Aorta (tissue), 5 donors: ENCODE measurements at regions not wholly inside any gene's neighbourhood (a gene's known extent, or its start where the extent isn't known, plus 50 kb on each side); places are given as distances from the start of the nearest gene placed in this dataset.
A peak's percentile ranks its signal among the peaks of the same experiment; 100 is the strongest.
"Not testable (repeated sequence)": the region's sequence is repeated elsewhere in the genome, so short reads cannot be mapped to it uniquely, and the experiment has no call there.

Source experiments
- ATAC-seq: fragments of 200-7000 bp; cut with Tn5 transposase; one replicate; pipeline ENCODE4 v1.9.1; 2022; ENCODE audit warnings: moderate library complexity; ENCODE audit not compliant: low FRiP score
- DNase-seq, 2 donors: peaks; one replicate each; pipeline ENCODE4 v3.0.0-alpha.2; 2020
- H3K27ac ChIP-seq, 2 donors: one replicate each; pipeline ENCODE4 v1.5.1; 2013; ENCODE audit warnings: low read length in 2 of 2, mild to moderate bottlenecking in 2 of 2, moderate library complexity in 2 of 2, control low read depth in 1 of 2, inconsistent platforms in 1 of 2, low read depth in 1 of 2
- H3K27me3 ChIP-seq, 2 donors: one replicate each; pipeline ENCODE4 v1.6.1; 2013; ENCODE audit warnings: control low read depth in 1 of 2, low read length in 1 of 2, mild to moderate bottlenecking in 1 of 2, moderate library complexity in 1 of 2; ENCODE audit not compliant: insufficient read depth in 2 of 2, control insufficient read depth in 1 of 2
- H3K36me3 ChIP-seq, 2 donors: one replicate each; pipeline ENCODE4 v1.6.1; 2013; ENCODE audit warnings: control low read depth in 1 of 2, low read length in 1 of 2, mild to moderate bottlenecking in 1 of 2; ENCODE audit not compliant: insufficient read depth in 2 of 2, control insufficient read depth in 1 of 2
- H3K4me1 ChIP-seq, 2 donors: one replicate each; pipeline ENCODE4 v1.6.1; 2013; ENCODE audit warnings: low read length in 2 of 2, control low read depth in 1 of 2, mild to moderate bottlenecking in 1 of 2, moderate library complexity in 1 of 2; ENCODE audit not compliant: insufficient read depth in 2 of 2, control insufficient read depth in 1 of 2
- H3K4me3 ChIP-seq, 2 donors: one replicate each; pipeline ENCODE4 v1.5.1; 2013; ENCODE audit warnings: low read length in 2 of 2, control low read depth in 1 of 2, mild to moderate bottlenecking in 1 of 2
- H3K9me3 ChIP-seq: one replicate; pipeline ENCODE4 v1.6.1; 2013; ENCODE audit warnings: mild to moderate bottlenecking, low read length; ENCODE audit not compliant: control insufficient read depth
- WGBS, 2 donors: extraction: QIAGEN DNeasy Blood & Tissue Kit; methylation state at CpG; one replicate each; pipeline ENCODE4 v1.1.7; 2013; 5-methylcytosine and 5-hydroxymethylcytosine counted together
- intact Hi-C, 2 donors: fragments of 100-400 bp; cut with DNase I; formaldehyde crosslinking; loops; one replicate each; pipeline versions ENCODE4 v1.14.2 to v1.15.0; 2022
- donor health status: healthy with polysubstance abuse.
- donor health status: Bipolar disorder and iron deficiency.
- donor health status: DM: no; HTN: no; CAD: no.
- donor health status: DM: no; HTN: no; CAD: no.
- donor health status: DM: yes; HTN: yes; CAD: no.

DNA sequence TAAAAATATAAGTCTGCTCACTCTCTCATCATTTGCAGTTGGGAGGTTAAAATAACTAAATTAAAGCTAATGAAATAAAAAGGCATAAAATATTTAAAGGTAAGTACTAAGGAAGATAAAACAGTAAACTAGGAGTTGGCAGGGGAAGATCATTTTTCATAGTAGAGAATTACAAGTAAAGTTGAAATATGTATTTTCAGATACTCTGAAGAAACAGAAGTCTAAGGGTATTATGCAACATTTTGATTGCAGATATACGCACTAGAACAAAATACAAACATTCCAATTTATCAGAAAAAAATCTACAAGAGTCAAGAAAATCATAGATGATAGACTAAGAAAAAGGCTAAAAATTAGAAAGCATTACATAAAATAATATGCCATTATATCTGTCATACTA lies 167.6 kb upstream of the CTAGE1 start:
- H3K9me3 ChIP-seq: no peaks in the 10 kb centered on the region
- H3K36me3 ChIP-seq: no peaks in the 10 kb centered on the region
- H3K27me3 ChIP-seq: no peaks in the 10 kb centered on the region
- intact Hi-C loops: no loop called here
- H3K4me1 ChIP-seq: no peaks in the 10 kb centered on the region
- H3K4me3 ChIP-seq: no peak overlapping the region
- 67 to 79% methylated on average over 1 of the region's 1 CpG for WGBS, 2 donors
- ATAC-seq (no peak), DNase-seq (no peak)
- no peak overlapping the region for H3K27ac ChIP-seq

DNA sequence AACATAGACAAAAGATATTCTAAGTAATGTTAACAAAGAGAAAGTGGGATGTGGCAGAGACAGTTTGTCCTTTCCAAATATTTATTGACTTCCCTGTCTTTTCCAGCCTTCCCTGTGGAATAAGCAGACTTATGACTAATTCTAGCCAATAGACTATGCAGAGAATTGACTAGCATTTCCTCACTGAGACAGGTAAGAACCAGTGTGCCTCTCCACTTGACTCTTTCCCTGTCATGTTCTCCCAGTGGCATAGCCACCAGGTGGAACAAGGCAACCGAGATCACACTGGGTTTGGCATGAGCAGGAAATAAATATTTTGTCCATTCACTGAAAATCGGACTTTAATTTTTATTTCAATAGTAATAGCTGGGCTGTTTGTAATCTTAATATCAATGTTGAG lies 168.1 kb upstream of the CTAGE1 start:
- H3K4me1 ChIP-seq: no peaks in the 10 kb centered on the region
- DNase-seq: no peak
- no peaks in the 10 kb centered on the region for H3K27me3 ChIP-seq
- no peak overlapping the region for H3K4me3 ChIP-seq
- ATAC-seq: no peak
- WGBS, 2 donors: 91 to 95% methylated on average over 2 of the region's 2 CpGs
- no peaks in the 10 kb centered on the region for H3K9me3 ChIP-seq
- H3K36me3 ChIP-seq: no peaks in the 10 kb centered on the region
- intact Hi-C loops: no loop called here
- H3K27ac ChIP-seq: no peak overlapping the region

DNA sequence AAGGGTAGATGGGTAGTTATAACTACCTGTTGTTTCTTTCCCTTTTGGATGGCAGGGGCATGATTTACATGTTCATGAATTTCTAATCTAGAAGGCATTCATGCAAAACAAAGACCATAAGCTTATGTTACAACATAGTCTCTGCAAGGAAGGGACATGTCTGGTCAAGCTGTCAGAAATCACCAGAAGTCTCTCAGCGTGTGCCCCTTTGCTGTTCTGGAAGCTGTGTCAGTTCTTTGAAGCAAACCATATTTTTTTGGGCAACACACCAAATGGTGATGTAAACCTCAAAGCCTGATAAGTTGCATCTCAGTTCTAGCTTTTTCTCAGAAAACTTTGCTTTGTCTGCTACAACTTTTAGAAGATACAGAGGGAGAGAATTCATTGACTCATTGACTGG lies 173.5 kb upstream of the CTAGE1 start:
- intact Hi-C loops: no loop called here
- ATAC-seq (no peak), DNase-seq (no peak)
- H3K36me3 ChIP-seq: no peaks in the 10 kb centered on the region
- H3K27ac ChIP-seq: no peak overlapping the region
- 0 to 4% methylated on average over 1 of the region's 1 CpG for WGBS, 2 donors
- no peaks in the 10 kb centered on the region for H3K9me3 ChIP-seq
- H3K4me3 ChIP-seq: no peak overlapping the region
- no peaks in the 10 kb centered on the region for H3K4me1 ChIP-seq
- H3K27me3 ChIP-seq: no peaks in the 10 kb centered on the region

GRCh38 chr18:22594155-22594690 lies 176.5 kb upstream of the CTAGE1 start:
- H3K4me1 ChIP-seq: no peaks in the 10 kb centered on the region
- ATAC-seq (no peak), DNase-seq (no peak)
- H3K36me3 ChIP-seq: no peaks in the 10 kb centered on the region
- no peaks in the 10 kb centered on the region for H3K9me3 ChIP-seq
- no peak overlapping the region for H3K4me3 ChIP-seq
- H3K27ac ChIP-seq: no peak overlapping the region
- 87 to 91% methylated on average over 4 of the region's 4 CpGs for whole genome bisulfite sequencing, 2 donors
- intact Hi-C loops: no loop called here
- no peaks in the 10 kb centered on the region for H3K27me3 ChIP-seq

DNA sequence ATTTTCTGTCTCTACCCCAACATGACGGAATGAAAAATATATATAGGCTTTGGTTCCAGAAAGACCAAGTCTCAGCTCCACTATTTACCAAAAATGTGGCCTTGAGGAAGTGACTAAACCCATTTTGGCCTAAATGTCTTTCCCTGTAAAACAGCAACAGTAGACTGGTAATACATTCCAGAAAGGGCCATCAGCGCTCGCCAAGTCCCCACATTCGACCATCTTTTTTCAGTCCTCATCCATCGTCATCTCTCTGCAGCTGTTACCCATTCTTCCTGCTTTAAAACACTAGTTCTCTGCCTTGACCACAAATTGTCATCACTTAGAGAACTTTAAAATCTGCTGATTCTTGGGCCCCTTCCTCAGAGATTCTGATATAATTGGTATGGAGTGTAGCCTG lies 183.8 kb upstream of the CTAGE1 start:
- H3K4me1 ChIP-seq: peaks cover 0 to 3% of the 10 kb centered on the region in 2 donors
- no peaks in the 10 kb centered on the region for H3K36me3 ChIP-seq
- H3K27me3 ChIP-seq: no peaks in the 10 kb centered on the region
- no peaks in the 10 kb centered on the region for H3K9me3 ChIP-seq
- H3K27ac ChIP-seq: no peak overlapping the region
- ATAC-seq (no peak), DNase-seq (no peak)
- no peak overlapping the region for H3K4me3 ChIP-seq
- intact Hi-C loops: no loop called here
- 57 to 59% methylated on average over 5 of the region's 5 CpGs for WGBS, 2 donors

- H3K4me1 ChIP-seq, H3K27ac ChIP-seq, intact Hi-C loops, H3K36me3 ChIP-seq, DNase-seq, H3K27me3 ChIP-seq, ATAC-seq, H3K4me3 ChIP-seq, H3K9me3 ChIP-seq: not testable (repeated sequence)
- WGBS, 2 donors: 63 to 67% methylated on average over 3 of the region's 3 CpGs
These were observed 184.7 kb upstream of the CTAGE1 start for GRCh38 chr18:22602456-22602855.

DNA sequence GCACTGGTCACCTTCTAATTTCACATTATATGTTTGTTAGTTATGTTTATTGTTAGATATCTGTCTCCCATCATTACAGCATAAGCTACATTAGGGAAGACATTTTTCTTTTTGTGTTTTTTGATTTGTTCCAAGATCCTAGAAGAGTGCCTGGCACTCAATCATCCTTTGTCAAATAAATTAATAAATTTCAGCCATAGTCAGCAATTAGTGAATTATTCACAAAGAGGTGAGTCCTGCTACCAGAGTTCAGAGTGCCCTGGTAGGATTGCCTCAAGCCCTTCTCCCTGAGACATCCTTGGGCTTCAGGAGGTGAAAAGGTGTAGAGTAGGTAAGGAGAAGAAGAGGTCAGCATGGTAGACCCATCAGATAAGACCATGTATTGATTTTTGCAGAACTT lies 186.2 kb upstream of the CTAGE1 start:
- ATAC-seq (no peak), DNase-seq (no peak)
- Histone ChIP-seq H3K4me3 (no peak overlapping the region), H3K9me3 (no peaks in the 10 kb centered on the region), H3K36me3 (no peaks in the 10 kb centered on the region), H3K4me1 (peaks cover 5 to 8% of the 10 kb centered on the region in 2 donors), H3K27ac (no peak overlapping the region), H3K27me3 (no peaks in the 10 kb centered on the region)
- intact Hi-C loops: no loop called here

DNA sequence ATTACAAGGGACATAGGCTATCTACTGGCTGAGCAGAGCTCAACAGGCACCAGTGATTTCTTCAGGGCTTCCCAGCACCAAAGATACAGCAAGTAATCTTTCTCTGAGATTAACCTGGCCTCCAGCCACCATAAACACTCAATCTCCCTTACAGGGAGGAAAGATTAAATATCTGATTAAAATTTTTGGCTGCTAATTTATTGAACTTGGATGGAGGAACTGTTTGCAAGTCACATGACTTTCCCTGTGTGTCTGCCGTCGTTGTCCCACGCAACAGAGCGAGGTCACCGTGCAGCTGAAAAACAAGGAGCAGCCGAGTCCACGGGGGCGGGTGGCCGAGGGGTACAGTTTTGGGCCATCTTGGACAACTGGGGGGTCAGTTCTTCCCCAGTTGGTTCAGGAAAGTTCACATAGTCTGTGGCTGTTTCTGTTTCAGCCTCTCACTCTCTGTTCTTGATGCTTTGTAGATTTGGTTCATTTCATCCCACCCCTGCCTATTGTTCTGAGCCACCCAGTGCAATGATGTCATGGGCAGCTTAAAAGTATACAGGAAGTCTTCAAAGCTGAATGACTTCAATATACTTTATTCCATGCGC lies 186.8 kb upstream of the CTAGE1 start:
- Histone ChIP-seq H3K4me1 (peaks cover 5 to 8% of the 10 kb centered on the region in 2 donors), H3K27me3 (no peaks in the 10 kb centered on the region), H3K36me3 (no peaks in the 10 kb centered on the region), H3K27ac (peak overlapping the region; percentile 87 to 96), H3K9me3 (no peaks in the 10 kb centered on the region), H3K4me3 (no peak overlapping the region)
- 3 to 4% methylated on average over 10 of the region's 10 CpGs for WGBS, 2 donors
- peak; percentile 86 to 87 for DNase-seq
- ATAC-seq: peak; percentile 82
- intact Hi-C loops: no loop called here

DNA sequence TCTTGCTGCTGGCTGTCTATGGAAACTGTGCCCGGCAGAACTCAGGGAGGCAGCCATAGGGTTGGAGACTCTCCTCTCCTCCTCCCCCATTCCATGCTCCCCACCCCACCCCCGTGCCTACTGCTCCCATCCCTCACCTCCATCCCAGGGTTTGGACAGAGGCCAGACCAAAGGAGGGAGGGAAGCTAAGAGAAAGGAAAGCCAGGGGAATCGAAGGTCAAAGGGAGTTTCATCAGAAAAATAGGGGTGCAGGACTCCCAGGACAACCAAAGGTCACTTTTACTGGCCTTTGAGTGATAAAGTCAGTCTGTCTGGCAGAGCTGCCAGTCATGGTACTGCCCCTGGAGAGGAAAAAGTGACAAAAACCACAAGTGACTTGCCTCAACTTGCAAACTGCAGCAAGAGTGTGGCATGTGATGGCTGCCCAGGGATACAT lies 187.3 kb upstream of the CTAGE1 start:
- WGBS, 2 donors: 20 to 21% methylated on average over 2 to 3 of the region's 3 CpGs
- Histone ChIP-seq H3K4me3 (no peak overlapping the region), H3K27me3 (no peaks in the 10 kb centered on the region), H3K36me3 (no peaks in the 10 kb centered on the region), H3K9me3 (no peaks in the 10 kb centered on the region), H3K4me1 (peaks cover 5 to 13% of the 10 kb centered on the region in 2 donors), H3K27ac (peak overlapping the region; percentile 87 to 96)
- intact Hi-C loops: loop anchor here in 1 of 2 donors (5.0 kb wide), 1 partner anchor 438 kb away; the partner anchor contains the start of gene GATA6
- DNase-seq (no peak), ATAC-seq (no peak)
